PFSK-1 (cell line): ENCODE measurements at regions not wholly inside any gene's neighbourhood (a gene's known extent, or its start where the extent isn't known, plus 50 kb on each side); places are given as distances from the start of the nearest gene placed in this dataset.

Experiments used
- FOXP2 ChIP-seq: optimal IDR thresholded peaks from 2 replicates; pipeline ENCODE3; 2011; ENCODE audit warnings: borderline replicate concordance, control low read depth, inconsistent platforms; ENCODE audit not compliant: insufficient read depth; ENCODE audit errors: extremely low read length, extremely low read depth
- POLR2AphosphoS5 ChIP-seq: IDR thresholded peaks from 2 replicates; pipeline ENCODE4 v1.6.1; 2012; ENCODE audit warnings: low read depth, mild to moderate bottlenecking, control low read depth, low read length, moderate library complexity
- SIN3A ChIP-seq: IDR thresholded peaks from 2 replicates; pipeline ENCODE4 v1.6.1; 2012; ENCODE audit warnings: mild to moderate bottlenecking, low read length, moderate library complexity, borderline replicate concordance; ENCODE audit not compliant: insufficient read depth
- TAF1 ChIP-seq: IDR thresholded peaks from 2 replicates; pipeline ENCODE4 v1.6.1; 2012; ENCODE audit warnings: low read length, control low read depth, borderline replicate concordance; ENCODE audit not compliant: insufficient read depth
- TF ChIP-seq, protein P1 (sequence below), 2 experiments: IDR thresholded peaks; 2 replicates each; pipeline versions ENCODE4 v1.6.1 to v1.8.0; 2011 to 2012; ENCODE audit warnings: low read depth in 2 of 2, low read length in 2 of 2, control low read depth in 1 of 2, inconsistent platforms in 1 of 2, mild to moderate bottlenecking in 1 of 2, moderate library complexity in 1 of 2; ENCODE audit not compliant: insufficient read depth in 1 of 2

DNA sequence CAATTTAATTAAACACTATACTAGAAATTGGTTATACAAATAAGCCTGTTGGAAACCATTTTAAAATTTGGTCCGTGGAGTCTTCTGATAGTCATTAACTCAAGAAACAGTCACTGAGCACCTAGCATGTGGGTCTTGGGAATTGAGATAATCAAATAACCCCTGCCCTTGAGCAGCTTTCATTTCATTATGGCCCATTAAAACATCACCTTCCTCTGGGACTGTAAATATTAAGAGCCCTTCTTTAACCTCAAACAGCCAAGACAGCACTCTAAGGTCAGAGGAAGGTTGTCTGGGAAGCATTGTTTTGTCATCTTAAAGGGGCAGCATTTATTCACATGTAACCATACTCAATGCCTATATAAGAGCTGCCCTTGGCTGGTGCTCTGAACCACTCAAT lies 610.3 kb upstream of the USP24 start:
- TF ChIP-seq POLR2AphosphoS5: no peak
- TF ChIP-seq, protein P1, sequence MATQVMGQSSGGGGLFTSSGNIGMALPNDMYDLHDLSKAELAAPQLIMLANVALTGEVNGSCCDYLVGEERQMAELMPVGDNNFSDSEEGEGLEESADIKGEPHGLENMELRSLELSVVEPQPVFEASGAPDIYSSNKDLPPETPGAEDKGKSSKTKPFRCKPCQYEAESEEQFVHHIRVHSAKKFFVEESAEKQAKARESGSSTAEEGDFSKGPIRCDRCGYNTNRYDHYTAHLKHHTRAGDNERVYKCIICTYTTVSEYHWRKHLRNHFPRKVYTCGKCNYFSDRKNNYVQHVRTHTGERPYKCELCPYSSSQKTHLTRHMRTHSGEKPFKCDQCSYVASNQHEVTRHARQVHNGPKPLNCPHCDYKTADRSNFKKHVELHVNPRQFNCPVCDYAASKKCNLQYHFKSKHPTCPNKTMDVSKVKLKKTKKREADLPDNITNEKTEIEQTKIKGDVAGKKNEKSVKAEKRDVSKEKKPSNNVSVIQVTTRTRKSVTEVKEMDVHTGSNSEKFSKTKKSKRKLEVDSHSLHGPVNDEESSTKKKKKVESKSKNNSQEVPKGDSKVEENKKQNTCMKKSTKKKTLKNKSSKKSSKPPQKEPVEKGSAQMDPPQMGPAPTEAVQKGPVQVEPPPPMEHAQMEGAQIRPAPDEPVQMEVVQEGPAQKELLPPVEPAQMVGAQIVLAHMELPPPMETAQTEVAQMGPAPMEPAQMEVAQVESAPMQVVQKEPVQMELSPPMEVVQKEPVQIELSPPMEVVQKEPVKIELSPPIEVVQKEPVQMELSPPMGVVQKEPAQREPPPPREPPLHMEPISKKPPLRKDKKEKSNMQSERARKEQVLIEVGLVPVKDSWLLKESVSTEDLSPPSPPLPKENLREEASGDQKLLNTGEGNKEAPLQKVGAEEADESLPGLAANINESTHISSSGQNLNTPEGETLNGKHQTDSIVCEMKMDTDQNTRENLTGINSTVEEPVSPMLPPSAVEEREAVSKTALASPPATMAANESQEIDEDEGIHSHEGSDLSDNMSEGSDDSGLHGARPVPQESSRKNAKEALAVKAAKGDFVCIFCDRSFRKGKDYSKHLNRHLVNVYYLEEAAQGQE (IDR thresholded peaks at IDR 0.05; ENCODE audit: insufficient read depth in 1 of 2, low read depth in 2 of 2, low read length in 2 of 2): no peak
- TF ChIP-seq SIN3A: no peak
- no peak for TF ChIP-seq TAF1
- no peak for TF ChIP-seq FOXP2
